ENCODE measurements at regions not wholly inside any gene's neighbourhood (a gene's known extent, or its start where the extent isn't known, plus 50 kb on each side); places are given as distances from the start of the nearest gene placed in this dataset.

GRCh38 chr1:170273291-170274130, 127.8 kb downstream of the NTMT2 start:
- Histone ChIP-seq H3K4me1 (replicated peaks in 1 of 4; ENCODE audit: control insufficient read depth in 3 of 4, insufficient read depth in 4 of 4, low read length in 3 of 4) (no peaks in the 10 kb centered on the region), H2BK20ac (ENCODE audit: low read length) (no peak overlapping the region), H3K23ac (ENCODE audit: insufficient read length) (no peak overlapping the region), H2BK12ac (ENCODE audit: low read depth, low read length) (no peak overlapping the region), H3K23me2 (ENCODE audit: low read depth, low read length) (no peaks in the 10 kb centered on the region), H2BK15ac (ENCODE audit: low read length) (no peak overlapping the region), H3K9ac (replicated peaks in 1 of 4; ENCODE audit: extremely low read depth in 1 of 4, low read depth in 3 of 4, low read length in 3 of 4) (no peak overlapping the region), H2AK5ac (ENCODE audit: low read depth, low read length) (no peak overlapping the region), H3K9me3 (ENCODE audit: insufficient read depth in 2 of 2, low read depth in 1 of 2, low read length in 1 of 2) (no peaks in the 10 kb centered on the region), H3K79me2 (ENCODE audit: control insufficient read depth in 1 of 2, insufficient read depth in 2 of 2, low read length in 2 of 2) (no peaks in the 10 kb centered on the region), H2BK120ac (replicated peaks; ENCODE audit: low read depth, low read length) (no peak overlapping the region), H3K4ac (replicated peaks; ENCODE audit: insufficient read length, low read depth, low read length) (no peak overlapping the region), H4K91ac (replicated peaks; ENCODE audit: insufficient read length, low read length) (no peak overlapping the region), H2BK5ac (ENCODE audit: low read depth, low read length) (no peak overlapping the region), H3K18ac (ENCODE audit: extremely low read depth, low read length) (no peak overlapping the region), H3K27ac (ENCODE audit: low read depth, low read length) (no peak overlapping the region), H2AFZ (ENCODE audit: low read length) (no peak overlapping the region), H3K14ac (ENCODE audit: insufficient read length) (no peak overlapping the region), H3K27me3 (replicated peaks in 1 of 4; ENCODE audit: control insufficient read depth in 3 of 4, extremely low read depth in 1 of 4, insufficient read depth in 3 of 4, low read length in 3 of 4) (no peaks in the 10 kb centered on the region), H3K36me3 (ENCODE audit: control insufficient read depth in 2 of 4, insufficient read depth in 4 of 4, low read length in 3 of 4) (no peaks in the 10 kb centered on the region), H3K79me1 (ENCODE audit: low read depth, low read length) (no peaks in the 10 kb centered on the region), H3K56ac (replicated peaks; ENCODE audit: insufficient read length, low read depth, low read length) (no peak overlapping the region), H4K8ac (ENCODE audit: extremely low read depth, insufficient read depth, low read length) (no peak overlapping the region), H3K4me3 (ENCODE audit: extremely low read depth in 1 of 4, insufficient read depth in 2 of 4, low read depth in 3 of 4, low read length in 4 of 4) (no peak overlapping the region), H4K5ac (ENCODE audit: insufficient read length, low read depth, low read length) (no peak overlapping the region), H4K20me1 (replicated peaks in 1 of 2; ENCODE audit: control insufficient read depth in 1 of 2, insufficient read depth in 2 of 2, low read length in 2 of 2) (no peaks in the 10 kb centered on the region), H3K4me2 (ENCODE audit: insufficient read depth in 1 of 2, low read depth in 2 of 2, low read length in 2 of 2) (no peak overlapping the region)
- no peak for FAIRE-seq
- ChIA-PET POLR2A (ENCODE audit: partially characterized antibody) (no interaction called here), CTCF (ENCODE audit: partially characterized antibody) (interaction anchor here (0.6 to 1.4 kb wide), 4 partner anchors 15 to 416 kb away, joined by 3 to 4 read pairs (median 3); no protein-coding TSS in a partner anchor)
- DNase-seq (ENCODE audit: low read depth in 1 of 2, low spot score in 2 of 2), result no peak
- 82% methylated on average over 6 of the region's 6 CpGs; no CpG with 5 or more reads in 1 of the 2 experiments for WGBS, 2 experiments (ENCODE audit: extremely low coverage in 1 of 2, insufficient coverage in 1 of 2, insufficient read length in 1 of 2, insufficient replicate concordance in 2 of 2, low coverage in 1 of 2, low lambda C conversion rate in 2 of 2, missing lambda C conversion rate in 1 of 2)
- TF ChIP-seq SP4 (IDR thresholded peaks at IDR 0.05; ENCODE audit: low read length), result no peak
- no peak for TF ChIP-seq SP1 (IDR thresholded peaks at IDR 0.05; ENCODE audit: low read depth, low read length)
- no peak for TF ChIP-seq HDAC6 (IDR thresholded peaks at IDR 0.05; ENCODE audit: low read depth, low read length)
- TF ChIP-seq, protein P1, sequence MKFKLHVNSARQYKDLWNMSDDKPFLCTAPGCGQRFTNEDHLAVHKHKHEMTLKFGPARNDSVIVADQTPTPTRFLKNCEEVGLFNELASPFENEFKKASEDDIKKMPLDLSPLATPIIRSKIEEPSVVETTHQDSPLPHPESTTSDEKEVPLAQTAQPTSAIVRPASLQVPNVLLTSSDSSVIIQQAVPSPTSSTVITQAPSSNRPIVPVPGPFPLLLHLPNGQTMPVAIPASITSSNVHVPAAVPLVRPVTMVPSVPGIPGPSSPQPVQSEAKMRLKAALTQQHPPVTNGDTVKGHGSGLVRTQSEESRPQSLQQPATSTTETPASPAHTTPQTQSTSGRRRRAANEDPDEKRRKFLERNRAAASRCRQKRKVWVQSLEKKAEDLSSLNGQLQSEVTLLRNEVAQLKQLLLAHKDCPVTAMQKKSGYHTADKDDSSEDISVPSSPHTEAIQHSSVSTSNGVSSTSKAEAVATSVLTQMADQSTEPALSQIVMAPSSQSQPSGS (IDR thresholded peaks at IDR 0.05; ENCODE audit: low read length), result no peak

All from H1 (cell line).